Inferior parietal cortex (tissue), 1 donor: ENCODE measurements at regions not wholly inside any gene's neighbourhood (a gene's known extent, or its start where the extent isn't known, plus 50 kb on each side); places are given as distances from the start of the nearest gene placed in this dataset.

Source experiments
- DNase-seq: peaks from one replicate; pipeline ENCODE4 v3.0.0-alpha.2; 2016; ENCODE audit errors: extremely low spot score

GRCh38 chr3:117126946-117127546, 417.5 kb downstream of the TUSC7 start:
- DNase-seq: no peak

- no peak for DNase-seq
Measured at GRCh38 chr3:117128133-117128532, 418.6 kb downstream of the TUSC7 start.

GRCh38 chr3:117128872-117129271, 419.3 kb downstream of the TUSC7 start:
- DNase-seq: no peak

- DNase-seq: no peak
Measured at GRCh38 chr3:117129516-117129915, 419.9 kb downstream of the TUSC7 start.

GRCh38 chr3:117130222-117130621, 420.6 kb downstream of the TUSC7 start:
- DNase-seq: no peak

GRCh38 chr3:117131259-117131658, 421.7 kb downstream of the TUSC7 start:
- DNase-seq: no peak

GRCh38 chr3:117133066-117133465, 423.5 kb downstream of the TUSC7 start:
- no peak for DNase-seq

- DNase-seq: no peak
Measured at GRCh38 chr3:117135207-117135606, 425.6 kb downstream of the TUSC7 start.

- DNase-seq: no peak
Measured at GRCh38 chr3:117136003-117136402, 426.4 kb downstream of the TUSC7 start.

- DNase-seq: no peak
Measured at GRCh38 chr3:117137065-117137464, 427.5 kb downstream of the TUSC7 start.

GRCh38 chr3:117139681-117140080, 430.1 kb downstream of the TUSC7 start:
- no peak for DNase-seq

- no peak for DNase-seq
Measured at GRCh38 chr3:117141812-117142211, 432.2 kb downstream of the TUSC7 start.

GRCh38 chr3:117144853-117145252, 435.3 kb downstream of the TUSC7 start:
- peak; percentile 40 for DNase-seq

- no peak for DNase-seq
Measured at GRCh38 chr3:117145677-117146076, 436.1 kb downstream of the TUSC7 start.

GRCh38 chr3:117146571-117146970, 437.0 kb downstream of the TUSC7 start:
- no peak for DNase-seq

- DNase-seq: no peak
Measured at GRCh38 chr3:117149584-117149983, 440.0 kb downstream of the TUSC7 start.

GRCh38 chr3:117150628-117151027, 441.0 kb downstream of the TUSC7 start:
- DNase-seq: no peak

GRCh38 chr3:117160176-117160575, 450.6 kb downstream of the TUSC7 start:
- DNase-seq: no peak

- DNase-seq: no peak
Measured at GRCh38 chr3:117161816-117162215, 452.2 kb downstream of the TUSC7 start.

GRCh38 chr3:117165176-117165575, 455.6 kb downstream of the TUSC7 start:
- DNase-seq: no peak

GRCh38 chr3:117165601-117166051, 456.0 kb downstream of the TUSC7 start:
- no peak for DNase-seq

- no peak for DNase-seq
Measured at GRCh38 chr3:117168896-117169295, 459.3 kb downstream of the TUSC7 start.

- no peak for DNase-seq
Measured at GRCh38 chr3:117170094-117170493, 460.5 kb downstream of the TUSC7 start.

- DNase-seq: no peak
Measured at GRCh38 chr3:117171124-117171523, 461.5 kb downstream of the TUSC7 start.
